ENCODE measurements at regions not wholly inside any gene's neighbourhood (a gene's known extent, or its start where the extent isn't known, plus 50 kb on each side); places are given as distances from the start of the nearest gene placed in this dataset.

GRCh38 chr1:182137546-182137945 lies 76.0 kb upstream of the ZNF648 start:
- TF ChIP-seq CTCF (IDR thresholded peaks at IDR 0.05; ENCODE audit: low read length) = no peak
- TF ChIP-seq EZH2 (optimal IDR thresholded peaks at IDR 0.05; ENCODE audit: low read depth, low read length) = no peak
- TF ChIP-seq EZH2phosphoT487 (IDR thresholded peaks at IDR 0.05; ENCODE audit: low read length) = no peak

Data from MM.1S (cell line).